Nephron progenitor cell (in vitro differentiated cells): ENCODE measurements at regions not wholly inside any gene's neighbourhood (a gene's known extent, or its start where the extent isn't known, plus 50 kb on each side); places are given as distances from the start of the nearest gene placed in this dataset.

Experiments used
- DNase-seq: peaks from one replicate; pipeline ENCODE4 v3.0.0; 2021
- H3K27ac Mint-ChIP-seq: 2 replicates; pipeline ENCODE4 v1.8.0; 2021; ENCODE audit warnings: mild to moderate bottlenecking, moderate library complexity, mixed read lengths
- H3K27me3 Mint-ChIP-seq: 2 replicates; pipeline ENCODE4 v1.8.0; 2021; ENCODE audit warnings: mild to moderate bottlenecking, low read depth, mixed read lengths; ENCODE audit not compliant: poor library complexity
- H3K36me3 Mint-ChIP-seq: 2 replicates; pipeline ENCODE4 v1.8.0; 2021; ENCODE audit warnings: low read depth, mixed read lengths
- H3K4me1 Mint-ChIP-seq: 2 replicates; pipeline ENCODE4 v1.8.0; 2021; ENCODE audit warnings: mixed read lengths
- H3K4me3 Mint-ChIP-seq: 2 replicates; pipeline ENCODE4 v1.8.0; 2021; ENCODE audit warnings: mild to moderate bottlenecking, moderate library complexity, mixed read lengths
- H3K9me3 Mint-ChIP-seq: 2 replicates; pipeline ENCODE4 v1.8.0; 2021; ENCODE audit warnings: mild to moderate bottlenecking, moderate library complexity, mixed read lengths
- TF ChIP-seq, protein P1 (sequence below): fragments of 200-600 bp; sonication (generic); IDR thresholded peaks from 2 replicates; pipeline ENCODE4 v1.5.0; 2021; ENCODE audit warnings: antibody characterized with exemption

- TF ChIP-seq, protein P1, sequence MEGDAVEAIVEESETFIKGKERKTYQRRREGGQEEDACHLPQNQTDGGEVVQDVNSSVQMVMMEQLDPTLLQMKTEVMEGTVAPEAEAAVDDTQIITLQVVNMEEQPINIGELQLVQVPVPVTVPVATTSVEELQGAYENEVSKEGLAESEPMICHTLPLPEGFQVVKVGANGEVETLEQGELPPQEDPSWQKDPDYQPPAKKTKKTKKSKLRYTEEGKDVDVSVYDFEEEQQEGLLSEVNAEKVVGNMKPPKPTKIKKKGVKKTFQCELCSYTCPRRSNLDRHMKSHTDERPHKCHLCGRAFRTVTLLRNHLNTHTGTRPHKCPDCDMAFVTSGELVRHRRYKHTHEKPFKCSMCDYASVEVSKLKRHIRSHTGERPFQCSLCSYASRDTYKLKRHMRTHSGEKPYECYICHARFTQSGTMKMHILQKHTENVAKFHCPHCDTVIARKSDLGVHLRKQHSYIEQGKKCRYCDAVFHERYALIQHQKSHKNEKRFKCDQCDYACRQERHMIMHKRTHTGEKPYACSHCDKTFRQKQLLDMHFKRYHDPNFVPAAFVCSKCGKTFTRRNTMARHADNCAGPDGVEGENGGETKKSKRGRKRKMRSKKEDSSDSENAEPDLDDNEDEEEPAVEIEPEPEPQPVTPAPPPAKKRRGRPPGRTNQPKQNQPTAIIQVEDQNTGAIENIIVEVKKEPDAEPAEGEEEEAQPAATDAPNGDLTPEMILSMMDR = no peak
- H3K36me3 Mint-ChIP-seq = no peaks in the 10 kb centered on the region
- H3K27ac Mint-ChIP-seq = no peak overlapping the region
- H3K4me3 Mint-ChIP-seq = no peak overlapping the region
- DNase-seq = no peak
- no peaks in the 10 kb centered on the region for H3K9me3 Mint-ChIP-seq
- H3K27me3 Mint-ChIP-seq = no peaks in the 10 kb centered on the region
- H3K4me1 Mint-ChIP-seq = no peaks in the 10 kb centered on the region
These were observed 702.3 kb downstream of the TRIML1 start for GRCh38 chr4:188841523-188841922.

GRCh38 chr4:188854436-188854835 lies 715.2 kb downstream of the TRIML1 start:
- DNase-seq = no peak
- peaks cover 32% of the 10 kb centered on the region for H3K9me3 Mint-ChIP-seq
- H3K4me1 Mint-ChIP-seq = no peaks in the 10 kb centered on the region
- H3K36me3 Mint-ChIP-seq = no peaks in the 10 kb centered on the region
- no peak overlapping the region for H3K4me3 Mint-ChIP-seq
- TF ChIP-seq, protein P1 = no peak
- H3K27ac Mint-ChIP-seq = no peak overlapping the region
- no peaks in the 10 kb centered on the region for H3K27me3 Mint-ChIP-seq

GRCh38 chr4:188858696-188859095 lies 719.5 kb downstream of the TRIML1 start:
- TF ChIP-seq, protein P1 = no peak
- H3K4me1 Mint-ChIP-seq = no peaks in the 10 kb centered on the region
- H3K27ac Mint-ChIP-seq = no peak overlapping the region
- no peak for DNase-seq
- no peak overlapping the region for H3K4me3 Mint-ChIP-seq
- no peaks in the 10 kb centered on the region for H3K36me3 Mint-ChIP-seq
- peaks cover 22% of the 10 kb centered on the region for H3K9me3 Mint-ChIP-seq
- H3K27me3 Mint-ChIP-seq = no peaks in the 10 kb centered on the region

- peaks cover 13% of the 10 kb centered on the region for H3K9me3 Mint-ChIP-seq
- no peak overlapping the region for H3K4me3 Mint-ChIP-seq
- no peaks in the 10 kb centered on the region for H3K36me3 Mint-ChIP-seq
- H3K27ac Mint-ChIP-seq = no peak overlapping the region
- TF ChIP-seq, protein P1 = no peak
- DNase-seq = no peak
- no peaks in the 10 kb centered on the region for H3K4me1 Mint-ChIP-seq
- peaks cover 7% of the 10 kb centered on the region for H3K27me3 Mint-ChIP-seq
These were observed 725.5 kb downstream of the TRIML1 start for GRCh38 chr4:188864741-188865140.

DNA sequence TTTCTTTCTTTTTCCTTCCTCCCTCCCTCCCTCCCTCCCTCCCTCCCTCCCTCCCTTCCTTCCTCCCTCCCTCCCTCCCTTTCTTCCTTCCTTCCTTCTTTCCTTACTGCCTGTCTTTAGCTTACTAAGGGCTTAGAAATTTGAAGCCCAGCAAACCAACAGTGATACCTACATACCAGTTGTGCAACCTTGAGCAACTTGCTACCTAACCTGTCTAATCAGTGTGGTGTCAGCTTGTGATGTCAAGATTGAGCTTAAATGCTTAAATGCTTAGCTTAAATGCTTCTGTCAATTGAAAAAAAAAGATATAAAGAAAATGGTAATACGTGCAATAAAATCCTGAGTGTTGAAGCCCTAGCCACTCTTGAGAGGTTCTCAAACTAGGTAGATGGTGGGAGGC lies 728.6 kb downstream of the TRIML1 start:
- H3K36me3 Mint-ChIP-seq = no peaks in the 10 kb centered on the region
- DNase-seq = no peak
- H3K4me3 Mint-ChIP-seq = no peak overlapping the region
- peaks cover 7% of the 10 kb centered on the region for H3K27me3 Mint-ChIP-seq
- TF ChIP-seq, protein P1 = no peak
- no peaks in the 10 kb centered on the region for H3K4me1 Mint-ChIP-seq
- no peaks in the 10 kb centered on the region for H3K9me3 Mint-ChIP-seq
- no peak overlapping the region for H3K27ac Mint-ChIP-seq

GRCh38 chr4:188869581-188869980 lies 730.3 kb downstream of the TRIML1 start:
- H3K9me3 Mint-ChIP-seq = peaks cover 4% of the 10 kb centered on the region
- no peaks in the 10 kb centered on the region for H3K4me1 Mint-ChIP-seq
- no peaks in the 10 kb centered on the region for H3K36me3 Mint-ChIP-seq
- DNase-seq = no peak
- peaks cover 3% of the 10 kb centered on the region for H3K27me3 Mint-ChIP-seq
- TF ChIP-seq, protein P1 = no peak
- H3K4me3 Mint-ChIP-seq = no peak overlapping the region
- no peak overlapping the region for H3K27ac Mint-ChIP-seq
